Activated T-cell treated with anti-CD3 and anti-CD28 coated beads, Interleukin-2, amount 50 U/mL, for 24 hours (primary cell): ENCODE measurements at regions not wholly inside any gene's neighbourhood (a gene's known extent, or its start where the extent isn't known, plus 50 kb on each side); places are given as distances from the start of the nearest gene placed in this dataset.
"Not testable (repeated sequence)": the region's sequence is repeated elsewhere in the genome, so short reads cannot be mapped to it uniquely, and the experiment has no call there.

Experiments used
- DNase-seq: peaks from one replicate; pipeline ENCODE4 v3.0.0-alpha.2; 2020
- H3K27ac Mint-ChIP-seq: 2 replicates; pipeline ENCODE4 v1.8.0; 2020; ENCODE audit warnings: mild to moderate bottlenecking, mixed read lengths
- H3K27me3 Mint-ChIP-seq: 2 replicates; pipeline ENCODE4 v1.8.0; 2020; ENCODE audit warnings: mixed read lengths
- H3K36me3 Mint-ChIP-seq: 2 replicates; pipeline ENCODE4 v1.8.0; 2020; ENCODE audit warnings: low read depth, mixed read lengths
- H3K4me1 Mint-ChIP-seq: 2 replicates; pipeline ENCODE4 v1.8.0; 2020; ENCODE audit warnings: low read depth, mixed read lengths
- H3K4me3 Mint-ChIP-seq: 2 replicates; pipeline ENCODE4 v1.8.0; 2020; ENCODE audit warnings: mild to moderate bottlenecking, moderate library complexity, mixed read lengths
- H3K9me3 Mint-ChIP-seq: 2 replicates; pipeline ENCODE4 v1.8.0; 2020; ENCODE audit warnings: mixed read lengths

DNA sequence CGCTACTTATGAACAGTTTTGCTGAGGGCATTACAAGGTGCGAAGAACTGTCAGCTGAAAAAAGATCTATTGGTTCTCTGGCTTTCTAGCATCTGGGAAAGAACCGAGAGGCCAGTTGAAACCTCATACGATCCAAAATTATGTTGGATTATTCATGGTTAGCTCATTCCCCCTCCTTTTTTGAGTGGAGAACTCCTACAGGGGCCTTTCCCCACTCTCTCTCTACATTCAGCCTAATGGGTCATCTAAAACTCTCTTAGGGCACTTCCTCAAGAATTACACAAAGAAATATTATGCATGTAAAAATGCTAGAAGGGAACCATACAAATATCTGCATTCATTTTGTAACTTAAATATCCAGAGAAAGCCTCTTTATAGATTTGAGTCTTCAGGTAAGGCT, 358.2 kb downstream of the ADGRL2 start:
- DNase-seq = no peak
- Mint-ChIP-seq H3K4me1 (peaks cover 12% of the 10 kb centered on the region), H3K36me3 (no peaks in the 10 kb centered on the region), H3K27ac (no peak overlapping the region), H3K4me3 (no peak overlapping the region), H3K27me3 (no peaks in the 10 kb centered on the region), H3K9me3 (no peaks in the 10 kb centered on the region)

GRCh38 chr1:82154219-82154970, 353.7 kb downstream of the ADGRL2 start:
- Mint-ChIP-seq H3K4me1 (peaks cover 1% of the 10 kb centered on the region), H3K36me3 (no peaks in the 10 kb centered on the region)

DNA sequence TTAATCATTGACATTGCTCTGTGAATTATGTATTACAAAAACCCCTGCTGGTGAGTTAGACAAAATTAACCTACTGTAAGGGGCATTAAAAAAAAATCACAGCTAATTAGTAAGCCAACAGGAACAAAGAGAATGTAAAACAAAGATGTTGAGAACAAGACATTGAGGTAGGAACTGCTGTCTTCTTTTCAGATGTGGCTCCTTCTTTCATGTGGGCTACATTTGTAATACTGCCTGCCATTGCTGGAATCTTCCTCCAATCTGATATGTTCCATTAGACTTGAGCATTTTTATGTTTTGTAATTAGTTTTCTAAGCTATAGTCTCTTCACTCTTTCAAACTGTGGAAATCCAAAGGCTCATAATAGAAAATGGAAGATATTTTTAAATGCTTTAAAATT, 353.0 kb downstream of the ADGRL2 start:
- no peaks in the 10 kb centered on the region for H3K36me3 Mint-ChIP-seq
- H3K9me3 Mint-ChIP-seq = no peaks in the 10 kb centered on the region
- H3K27ac Mint-ChIP-seq = no peak overlapping the region
- H3K27me3 Mint-ChIP-seq = no peaks in the 10 kb centered on the region
- peaks cover 1% of the 10 kb centered on the region for H3K4me1 Mint-ChIP-seq
- no peak for DNase-seq
- no peak overlapping the region for H3K4me3 Mint-ChIP-seq

More at GRCh38 chr1:82154219-82154970, 353.7 kb downstream of the ADGRL2 start:
- no peak for DNase-seq
- no peak overlapping the region for H3K4me3 Mint-ChIP-seq
- no peaks in the 10 kb centered on the region for H3K9me3 Mint-ChIP-seq
- H3K27me3 Mint-ChIP-seq = no peaks in the 10 kb centered on the region
- H3K27ac Mint-ChIP-seq = no peak overlapping the region

DNA sequence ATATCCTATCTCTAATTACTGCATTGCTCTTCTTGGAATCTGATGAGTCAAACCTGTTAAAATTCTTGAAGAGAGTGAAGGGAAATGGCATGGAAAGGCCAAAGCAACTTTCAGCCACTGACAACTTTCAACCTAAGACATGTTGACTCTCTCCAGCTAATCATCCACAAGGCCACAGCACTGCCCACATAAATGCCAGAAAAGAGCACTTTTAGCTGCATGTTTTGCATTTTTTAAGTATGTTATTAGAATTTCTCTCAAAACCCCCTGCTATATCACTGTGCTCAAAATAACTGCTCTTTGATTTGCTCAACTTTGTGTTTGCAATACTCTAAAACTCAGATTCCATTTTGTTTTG, 352.5 kb downstream of the ADGRL2 start:
- Mint-ChIP-seq H3K27ac (no peak overlapping the region), H3K4me3 (no peak overlapping the region)

GRCh38 chr1:82152356-82153271, 351.9 kb downstream of the ADGRL2 start:
- Mint-ChIP-seq H3K27ac (no peak overlapping the region), H3K9me3 (no peaks in the 10 kb centered on the region), H3K36me3 (no peaks in the 10 kb centered on the region), H3K27me3 (no peaks in the 10 kb centered on the region), H3K4me1 (peaks cover 1% of the 10 kb centered on the region), H3K4me3 (no peak overlapping the region)
- DNase-seq = no peak

More for the DNA sequence above, 352.5 kb downstream of the ADGRL2 start:
- no peaks in the 10 kb centered on the region for H3K9me3 Mint-ChIP-seq
- no peak for DNase-seq
- H3K27me3 Mint-ChIP-seq = no peaks in the 10 kb centered on the region
- no peaks in the 10 kb centered on the region for H3K36me3 Mint-ChIP-seq
- H3K4me1 Mint-ChIP-seq = peaks cover 1% of the 10 kb centered on the region

GRCh38 chr1:82145656-82146055, 344.9 kb downstream of the ADGRL2 start:
- no peaks in the 10 kb centered on the region for H3K4me1 Mint-ChIP-seq
- no peaks in the 10 kb centered on the region for H3K27me3 Mint-ChIP-seq
- H3K36me3 Mint-ChIP-seq = no peaks in the 10 kb centered on the region
- no peak for DNase-seq
- no peak overlapping the region for H3K4me3 Mint-ChIP-seq
- H3K27ac Mint-ChIP-seq = no peak overlapping the region
- H3K9me3 Mint-ChIP-seq = peaks cover 4% of the 10 kb centered on the region

- H3K4me1 Mint-ChIP-seq = no peaks in the 10 kb centered on the region
- H3K27ac Mint-ChIP-seq = no peak overlapping the region
- H3K9me3 Mint-ChIP-seq = peaks cover 4% of the 10 kb centered on the region
- H3K36me3 Mint-ChIP-seq = no peaks in the 10 kb centered on the region
- no peak overlapping the region for H3K4me3 Mint-ChIP-seq
- no peak for DNase-seq
- no peaks in the 10 kb centered on the region for H3K27me3 Mint-ChIP-seq
Observed at GRCh38 chr1:82143108-82143833, 342.5 kb downstream of the ADGRL2 start.

- H3K4me3 Mint-ChIP-seq = no peak overlapping the region
- no peaks in the 10 kb centered on the region for H3K27me3 Mint-ChIP-seq
- H3K27ac Mint-ChIP-seq = no peak overlapping the region
- H3K9me3 Mint-ChIP-seq = peaks cover 4% of the 10 kb centered on the region
- H3K36me3 Mint-ChIP-seq = no peaks in the 10 kb centered on the region
- no peaks in the 10 kb centered on the region for H3K4me1 Mint-ChIP-seq
- no peak for DNase-seq
Observed at GRCh38 chr1:82141390-82141789, 340.7 kb downstream of the ADGRL2 start.

- no peak for DNase-seq
- Mint-ChIP-seq H3K4me1 (no peaks in the 10 kb centered on the region), H3K36me3 (no peaks in the 10 kb centered on the region), H3K27me3 (no peaks in the 10 kb centered on the region), H3K4me3 (no peak overlapping the region), H3K9me3 (peaks cover 4% of the 10 kb centered on the region), H3K27ac (no peak overlapping the region)
Observed at GRCh38 chr1:82139751-82140468, 339.2 kb downstream of the ADGRL2 start.

- H3K4me1 Mint-ChIP-seq, DNase-seq, H3K4me3 Mint-ChIP-seq, H3K27me3 Mint-ChIP-seq, H3K9me3 Mint-ChIP-seq, H3K36me3 Mint-ChIP-seq, H3K27ac Mint-ChIP-seq: not testable (repeated sequence)
Observed at GRCh38 chr1:82136351-82136750, 335.6 kb downstream of the ADGRL2 start.

DNA sequence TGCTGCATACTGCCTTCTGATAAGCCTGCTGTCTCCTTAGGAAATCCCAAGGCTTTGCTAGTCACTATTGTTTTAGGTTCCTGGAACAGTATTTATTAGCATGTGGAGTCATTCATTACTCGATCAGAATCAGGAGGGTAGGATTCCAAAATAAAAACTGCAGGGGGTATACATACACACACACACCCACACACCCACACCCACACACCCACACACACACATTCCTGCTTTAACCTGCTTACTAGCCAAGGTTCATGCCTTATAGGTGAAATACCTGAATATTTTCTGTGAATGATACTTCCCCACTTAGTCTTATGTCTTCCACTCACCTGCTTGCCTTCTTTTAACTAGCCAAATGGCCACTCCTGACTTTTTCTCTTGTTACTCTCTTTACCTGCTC, 325.1 kb downstream of the ADGRL2 start:
- Mint-ChIP-seq H3K36me3 (no peaks in the 10 kb centered on the region), H3K27me3 (no peaks in the 10 kb centered on the region), H3K27ac (no peak overlapping the region), H3K4me3 (no peak overlapping the region), H3K9me3 (no peaks in the 10 kb centered on the region), H3K4me1 (no peaks in the 10 kb centered on the region)
- DNase-seq = no peak

- Mint-ChIP-seq H3K27me3 (no peaks in the 10 kb centered on the region), H3K36me3 (no peaks in the 10 kb centered on the region), H3K27ac (no peak overlapping the region), H3K4me1 (no peaks in the 10 kb centered on the region), H3K4me3 (no peak overlapping the region), H3K9me3 (no peaks in the 10 kb centered on the region)
- no peak for DNase-seq
Observed at GRCh38 chr1:82125119-82125518, 324.4 kb downstream of the ADGRL2 start.

DNA sequence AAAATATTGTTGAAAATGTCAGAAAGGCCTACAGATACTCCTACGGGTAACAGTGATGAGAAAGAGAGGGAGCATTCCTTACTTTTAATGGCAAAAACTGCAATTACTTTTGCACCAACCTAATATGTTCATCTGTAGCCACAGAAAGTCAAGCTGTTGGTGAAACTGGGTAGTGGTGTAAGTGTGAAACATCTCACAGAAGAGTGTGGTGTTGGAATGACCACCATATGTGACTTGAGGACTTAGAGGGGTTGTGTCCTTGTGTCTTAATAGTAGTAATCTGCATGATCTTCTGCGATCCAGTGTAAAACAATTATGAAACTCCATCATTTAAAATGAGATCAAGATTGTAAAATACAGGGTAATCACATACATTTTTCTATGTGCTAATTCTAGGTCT, 320.7 kb downstream of the ADGRL2 start:
- no peaks in the 10 kb centered on the region for H3K9me3 Mint-ChIP-seq
- H3K4me1 Mint-ChIP-seq = no peaks in the 10 kb centered on the region
- no peaks in the 10 kb centered on the region for H3K27me3 Mint-ChIP-seq
- no peak overlapping the region for H3K27ac Mint-ChIP-seq
- H3K36me3 Mint-ChIP-seq = no peaks in the 10 kb centered on the region
- no peak for DNase-seq
- H3K4me3 Mint-ChIP-seq = no peak overlapping the region

- Mint-ChIP-seq H3K36me3 (no peaks in the 10 kb centered on the region), H3K27me3 (no peaks in the 10 kb centered on the region), H3K27ac (no peak overlapping the region), H3K4me1 (no peaks in the 10 kb centered on the region), H3K4me3 (no peak overlapping the region), H3K9me3 (peaks cover 2% of the 10 kb centered on the region)
- DNase-seq = no peak
Observed at GRCh38 chr1:82116105-82116504, 315.4 kb downstream of the ADGRL2 start.
